PC-9 (cell line): ENCODE measurements at regions not wholly inside any gene's neighbourhood (a gene's known extent, or its start where the extent isn't known, plus 50 kb on each side); places are given as distances from the start of the nearest gene placed in this dataset.

Experiments
- BruUV-seq: library from RNA; stranded (reverse); fragments of 400-500 nt; replicated peaks from 2 replicates; lab custom pipeline; 2021; lab: Mats Ljungman, UMichigan
- CTCF ChIA-PET: fragments of 300-600 bp; sonication (Branson Sonifier 250); formaldehyde crosslinking; loops from one replicate; lab custom pipeline; 2022; ENCODE audit warnings: antibody characterized with exemption; lab: Charles Lee
- POLR2A ChIA-PET: fragments of 300-600 bp; sonication (Branson Sonifier 250); formaldehyde crosslinking; loops from one replicate; lab custom pipeline; 2022; ENCODE audit warnings: antibody characterized with exemption; ENCODE audit not compliant: unreplicated experiment; lab: Charles Lee
- DNase-seq, 2 experiments: peaks; one replicate each; pipeline versions ENCODE4 v3.0.0 to v3.0.0-alpha.2; 2015 to 2022; ENCODE audit warnings: mixed read lengths in 1 of 2
- H2AFZ ChIP-seq: fragments of 200-600 bp; sonication (generic); 2 replicates; pipeline ENCODE4 v1.8.1; 2017; ENCODE audit warnings: antibody characterized with exemption
- H3F3A ChIP-seq: fragments of 200-600 bp; sonication (generic); 2 replicates; pipeline ENCODE4 v1.8.1; 2017; ENCODE audit warnings: antibody characterized with exemption, mild to moderate bottlenecking, low read depth; ENCODE audit not compliant: insufficient read depth
- H3K27ac ChIP-seq: fragments of 200-600 bp; sonication (generic); 2 replicates; pipeline ENCODE4 v1.6.1; 2016; ENCODE audit warnings: mixed run types
- H3K27me3 ChIP-seq: fragments of 200-600 bp; sonication (generic); 2 replicates; pipeline ENCODE4 v1.6.1; 2016; ENCODE audit warnings: low read depth, mixed run types; ENCODE audit not compliant: insufficient read depth
- H3K36me3 ChIP-seq: fragments of 200-600 bp; sonication (generic); 2 replicates; pipeline ENCODE4 v1.6.1; 2016; ENCODE audit warnings: low read depth, mixed run types
- H3K4me1 ChIP-seq: fragments of 200-600 bp; sonication (generic); replicated peaks from 2 replicates; pipeline ENCODE4 v1.6.1; 2016; ENCODE audit warnings: mixed run types; ENCODE audit not compliant: insufficient read depth
- H3K4me2 ChIP-seq: fragments of 200-600 bp; sonication (generic); 2 replicates; pipeline ENCODE4 v1.6.1; 2017; ENCODE audit warnings: mixed run types
- H3K4me3 ChIP-seq: fragments of 200-600 bp; sonication (generic); 2 replicates; pipeline ENCODE4 v1.6.1; 2016; ENCODE audit warnings: mixed run types
- H3K79me2 ChIP-seq: fragments of 200-600 bp; sonication (generic); 2 replicates; pipeline ENCODE4 v1.6.1; 2017; ENCODE audit warnings: low read depth, mixed run types
- H3K9me2 ChIP-seq: fragments of 200-600 bp; sonication (generic); 2 replicates; pipeline ENCODE4 v1.8.1; 2017; ENCODE audit warnings: mild to moderate bottlenecking; ENCODE audit not compliant: insufficient read depth
- H3K9me3 ChIP-seq: fragments of 200-600 bp; sonication (generic); 2 replicates; pipeline ENCODE4 v1.8.1; 2016; ENCODE audit warnings: low read depth; ENCODE audit not compliant: insufficient read depth
- H4K20me1 ChIP-seq: fragments of 200-600 bp; sonication (generic); 2 replicates; pipeline ENCODE4 v1.8.1; 2017; ENCODE audit not compliant: insufficient read depth
- EZH2 ChIP-seq: fragments of 200-600 bp; sonication (generic); IDR thresholded peaks from 2 replicates; pipeline ENCODE4 v1.8.0; 2017; ENCODE audit warnings: antibody characterized with exemption, low read depth
- intact Hi-C: fragments of 100-400 bp; cut with micrococcal nuclease; formaldehyde crosslinking; loops from one replicate; pipeline ENCODE4 v1.10.0; 2022; ENCODE audit not compliant: unreplicated experiment
- TF ChIP-seq, protein P1 (sequence below): fragments of 200-600 bp; sonication (generic); conservative IDR thresholded peaks from 2 replicates; pipeline ENCODE4 v1.6.1; 2017; ENCODE audit warnings: mixed run types, antibody characterized with exemption, mild to moderate bottlenecking, moderate library complexity

DNA sequence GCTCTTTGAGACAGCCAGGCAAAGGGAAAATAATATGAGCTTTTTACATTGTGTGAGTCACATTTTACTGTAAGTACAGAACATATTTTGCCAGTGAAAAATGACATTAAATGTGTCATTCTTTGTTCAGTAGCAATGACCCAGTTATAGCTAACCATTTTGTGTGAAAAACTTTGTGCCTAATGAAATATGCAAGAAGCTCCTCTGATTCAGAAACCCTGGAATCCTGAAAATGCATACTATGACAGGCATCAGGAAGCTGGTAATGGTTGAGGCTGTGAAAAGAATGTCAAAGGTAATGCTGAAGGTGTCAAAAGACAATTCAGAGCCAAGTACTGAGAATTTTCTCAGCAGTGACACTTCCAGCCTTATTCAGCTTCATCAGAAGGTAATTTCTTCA, 549.5 kb upstream of the SMIM31 start:
- Histone ChIP-seq H3K36me3 (no peaks in the 10 kb centered on the region), H3K4me1 (peaks cover 22% of the 10 kb centered on the region), H3K4me2 (peak overlapping the region; percentile 54), H3F3A (peaks cover 10% of the 10 kb centered on the region), H4K20me1 (no peaks in the 10 kb centered on the region), H3K4me3 (no peak overlapping the region; the same call in 1 of the 2 replicates), H2AFZ (no peak overlapping the region), H3K9me3 (no peaks in the 10 kb centered on the region), H3K79me2 (no peaks in the 10 kb centered on the region), H3K27ac (peak overlapping the region; percentile 98), H3K27me3 (no peaks in the 10 kb centered on the region), H3K9me2 (no peaks in the 10 kb centered on the region)
- TF ChIP-seq, protein P1, sequence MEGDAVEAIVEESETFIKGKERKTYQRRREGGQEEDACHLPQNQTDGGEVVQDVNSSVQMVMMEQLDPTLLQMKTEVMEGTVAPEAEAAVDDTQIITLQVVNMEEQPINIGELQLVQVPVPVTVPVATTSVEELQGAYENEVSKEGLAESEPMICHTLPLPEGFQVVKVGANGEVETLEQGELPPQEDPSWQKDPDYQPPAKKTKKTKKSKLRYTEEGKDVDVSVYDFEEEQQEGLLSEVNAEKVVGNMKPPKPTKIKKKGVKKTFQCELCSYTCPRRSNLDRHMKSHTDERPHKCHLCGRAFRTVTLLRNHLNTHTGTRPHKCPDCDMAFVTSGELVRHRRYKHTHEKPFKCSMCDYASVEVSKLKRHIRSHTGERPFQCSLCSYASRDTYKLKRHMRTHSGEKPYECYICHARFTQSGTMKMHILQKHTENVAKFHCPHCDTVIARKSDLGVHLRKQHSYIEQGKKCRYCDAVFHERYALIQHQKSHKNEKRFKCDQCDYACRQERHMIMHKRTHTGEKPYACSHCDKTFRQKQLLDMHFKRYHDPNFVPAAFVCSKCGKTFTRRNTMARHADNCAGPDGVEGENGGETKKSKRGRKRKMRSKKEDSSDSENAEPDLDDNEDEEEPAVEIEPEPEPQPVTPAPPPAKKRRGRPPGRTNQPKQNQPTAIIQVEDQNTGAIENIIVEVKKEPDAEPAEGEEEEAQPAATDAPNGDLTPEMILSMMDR = no peak
- no peak for TF ChIP-seq EZH2
- CTCF ChIA-PET = no interaction called here
- intact Hi-C loops = loop anchor here (10.0 kb wide), 1 partner anchor 100 kb away; no protein-coding TSS in a partner anchor
- no TSS peak for BruUV-seq
- POLR2A ChIA-PET = interaction anchor here (0.6 kb wide), 1 partner anchor 213 kb away, joined by 3 read pairs; no protein-coding TSS in a partner anchor
- peak; percentile 33 to 93 for DNase-seq

DNA sequence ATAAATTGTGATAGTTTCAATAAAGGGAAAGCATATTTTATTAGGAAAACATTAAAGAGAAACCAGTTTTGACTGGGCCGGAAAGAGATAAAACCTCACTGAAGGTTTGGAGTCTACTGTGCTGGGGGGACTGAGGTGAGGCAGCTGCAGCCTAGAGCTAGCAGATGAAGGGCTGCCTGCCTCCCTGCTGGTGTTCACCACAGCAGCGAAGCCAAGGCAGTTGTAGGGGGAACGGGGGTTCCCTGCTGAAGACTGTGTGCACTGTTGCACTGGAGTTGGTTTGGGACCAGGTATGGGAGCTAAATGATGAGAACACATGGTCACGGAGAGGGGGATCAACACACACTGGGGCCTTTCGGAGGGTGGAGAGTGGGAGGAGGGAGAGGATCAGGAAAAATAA, 546.5 kb upstream of the SMIM31 start:
- CTCF ChIA-PET = no interaction called here
- intact Hi-C loops = loop anchor here (10.0 kb wide), 1 partner anchor 97 kb away; no protein-coding TSS in a partner anchor
- no peak for DNase-seq
- Histone ChIP-seq H3K9me2 (no peaks in the 10 kb centered on the region), H4K20me1 (no peaks in the 10 kb centered on the region), H3K27me3 (no peaks in the 10 kb centered on the region), H3F3A (peaks cover 10% of the 10 kb centered on the region), H3K36me3 (no peaks in the 10 kb centered on the region), H2AFZ (no peak overlapping the region), H3K9me3 (no peaks in the 10 kb centered on the region), H3K4me2 (no peak overlapping the region), H3K79me2 (no peaks in the 10 kb centered on the region), H3K4me3 (no peak overlapping the region), H3K27ac (no peak overlapping the region), H3K4me1 (peaks cover 22% of the 10 kb centered on the region)
- POLR2A ChIA-PET = no interaction called here
- no TSS peak for BruUV-seq
- no peak for TF ChIP-seq EZH2
- TF ChIP-seq, protein P1 = no peak

DNA sequence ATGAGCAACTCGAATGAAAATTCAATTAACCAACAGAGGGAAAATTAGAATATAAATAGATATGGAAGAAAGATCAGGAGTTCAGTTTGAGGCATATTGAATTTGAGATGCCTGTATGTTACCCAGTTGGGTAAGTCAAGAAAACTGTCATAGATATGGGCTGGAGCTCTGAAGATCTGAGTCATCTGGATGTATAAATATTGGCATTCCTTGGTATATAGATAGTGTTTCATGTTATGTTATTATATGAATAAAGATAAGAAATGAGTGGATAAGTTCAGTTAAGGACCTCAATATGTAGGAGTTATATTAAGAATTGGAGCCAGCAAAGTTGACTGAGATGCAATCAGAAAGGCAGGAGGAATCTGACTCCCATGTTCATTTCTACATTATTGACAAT, 543.6 kb upstream of the SMIM31 start:
- no peak overlapping the region for H3K27ac ChIP-seq
- H3K9me3 ChIP-seq = no peaks in the 10 kb centered on the region
- no peak overlapping the region for H3K4me3 ChIP-seq
- no peaks in the 10 kb centered on the region for H4K20me1 ChIP-seq
- no peaks in the 10 kb centered on the region for H3K36me3 ChIP-seq
- BruUV-seq = no TSS peak
- ChIA-PET POLR2A (no interaction called here), CTCF (no interaction called here)
- no peaks in the 10 kb centered on the region for H3K9me2 ChIP-seq
- H3K4me2 ChIP-seq = no peak overlapping the region
- no peak for DNase-seq
- no peaks in the 10 kb centered on the region for H3K27me3 ChIP-seq
- H3K79me2 ChIP-seq = no peaks in the 10 kb centered on the region
- no peaks in the 10 kb centered on the region for H3F3A ChIP-seq
- peaks cover 1% of the 10 kb centered on the region; the same call in 1 of the 2 replicates for H3K4me1 ChIP-seq
- H2AFZ ChIP-seq = no peak overlapping the region
- intact Hi-C loops = no loop called here
- TF ChIP-seq EZH2 = no peak
- TF ChIP-seq, protein P1 = no peak
